ENCODE measurements at regions not wholly inside any gene's neighbourhood (a gene's known extent, or its start where the extent isn't known, plus 50 kb on each side); places are given as distances from the start of the nearest gene placed in this dataset.
A peak's percentile ranks its signal among the peaks of the same experiment; 100 is the strongest.

DNA sequence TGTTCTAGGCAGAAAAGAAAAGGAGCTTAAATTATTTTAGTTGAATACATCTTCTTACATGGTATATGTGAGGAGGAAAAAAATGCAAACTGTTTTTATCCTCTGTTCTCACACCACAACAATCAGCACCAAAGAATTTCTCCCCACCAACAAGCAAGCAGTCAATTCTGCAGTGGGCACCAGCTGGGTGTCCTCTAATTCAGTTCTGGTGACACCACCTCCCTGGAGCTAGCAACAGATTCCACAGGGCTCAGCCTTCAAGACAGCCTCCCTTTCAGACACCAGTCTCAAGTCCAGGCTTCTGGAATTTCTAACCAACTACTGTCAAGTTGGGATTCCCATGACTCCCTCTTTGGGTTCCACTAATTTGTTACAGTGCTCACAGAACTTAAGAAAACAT is 490.2 kb upstream of the IGFBP3 start:
- H2BK15ac ChIP-seq (ENCODE audit: low read depth, low read length): no peak overlapping the region
- no peak for TF ChIP-seq CHD1 (IDR thresholded peaks at IDR 0.05; ENCODE audit: low read depth, low read length)
- TF ChIP-seq, protein P1, sequence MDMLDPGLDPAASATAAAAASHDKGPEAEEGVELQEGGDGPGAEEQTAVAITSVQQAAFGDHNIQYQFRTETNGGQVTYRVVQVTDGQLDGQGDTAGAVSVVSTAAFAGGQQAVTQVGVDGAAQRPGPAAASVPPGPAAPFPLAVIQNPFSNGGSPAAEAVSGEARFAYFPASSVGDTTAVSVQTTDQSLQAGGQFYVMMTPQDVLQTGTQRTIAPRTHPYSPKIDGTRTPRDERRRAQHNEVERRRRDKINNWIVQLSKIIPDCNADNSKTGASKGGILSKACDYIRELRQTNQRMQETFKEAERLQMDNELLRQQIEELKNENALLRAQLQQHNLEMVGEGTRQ (IDR thresholded peaks at IDR 0.05; ENCODE audit: low read depth, low read length): no peak
- TF ChIP-seq MXI1 (IDR thresholded peaks at IDR 0.05; ENCODE audit: borderline replicate concordance, low read depth, low read length): no peak
- TF ChIP-seq SMC3 (IDR thresholded peaks at IDR 0.05; ENCODE audit: low read depth, low read length): no peak
- TF ChIP-seq, protein P2, sequence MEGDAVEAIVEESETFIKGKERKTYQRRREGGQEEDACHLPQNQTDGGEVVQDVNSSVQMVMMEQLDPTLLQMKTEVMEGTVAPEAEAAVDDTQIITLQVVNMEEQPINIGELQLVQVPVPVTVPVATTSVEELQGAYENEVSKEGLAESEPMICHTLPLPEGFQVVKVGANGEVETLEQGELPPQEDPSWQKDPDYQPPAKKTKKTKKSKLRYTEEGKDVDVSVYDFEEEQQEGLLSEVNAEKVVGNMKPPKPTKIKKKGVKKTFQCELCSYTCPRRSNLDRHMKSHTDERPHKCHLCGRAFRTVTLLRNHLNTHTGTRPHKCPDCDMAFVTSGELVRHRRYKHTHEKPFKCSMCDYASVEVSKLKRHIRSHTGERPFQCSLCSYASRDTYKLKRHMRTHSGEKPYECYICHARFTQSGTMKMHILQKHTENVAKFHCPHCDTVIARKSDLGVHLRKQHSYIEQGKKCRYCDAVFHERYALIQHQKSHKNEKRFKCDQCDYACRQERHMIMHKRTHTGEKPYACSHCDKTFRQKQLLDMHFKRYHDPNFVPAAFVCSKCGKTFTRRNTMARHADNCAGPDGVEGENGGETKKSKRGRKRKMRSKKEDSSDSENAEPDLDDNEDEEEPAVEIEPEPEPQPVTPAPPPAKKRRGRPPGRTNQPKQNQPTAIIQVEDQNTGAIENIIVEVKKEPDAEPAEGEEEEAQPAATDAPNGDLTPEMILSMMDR (conservative IDR thresholded peaks at IDR 0.05; ENCODE audit: low read depth, low read length): no peak
- no peak for TF ChIP-seq CEBPB (IDR thresholded peaks at IDR 0.05; ENCODE audit: low read depth, low read length)
- TF ChIP-seq RCOR1 (IDR thresholded peaks at IDR 0.05; ENCODE audit: insufficient replicate concordance, low read length): no peak
- no peak for TF ChIP-seq POLR2A (IDR thresholded peaks at IDR 0.05; ENCODE audit: low read depth, low read length)
- TF ChIP-seq FOS (IDR thresholded peaks at IDR 0.05; ENCODE audit: low read depth, low read length): no peak
- no peak for TF ChIP-seq MAFK (IDR thresholded peaks at IDR 0.05; ENCODE audit: low read depth, low read length)
- TF ChIP-seq BHLHE40 (IDR thresholded peaks at IDR 0.05; ENCODE audit: low read depth, low read length): no peak
- TF ChIP-seq NFE2L2 (IDR thresholded peaks at IDR 0.05; ENCODE audit: low read depth, low read length): no peak
- no peak for TF ChIP-seq RFX5 (IDR thresholded peaks at IDR 0.05; ENCODE audit: low read depth, low read length)
- no peak for TF ChIP-seq RAD21 (IDR thresholded peaks at IDR 0.05; ENCODE audit: low read length)
- TF ChIP-seq MAZ (IDR thresholded peaks at IDR 0.05; ENCODE audit: borderline replicate concordance, low read depth, low read length): no peak
- TF ChIP-seq ELK1 (IDR thresholded peaks at IDR 0.05; ENCODE audit: borderline replicate concordance, low read depth, low read length): no peak
- no peaks in the 10 kb centered on the region for H3K9me3 ChIP-seq (ENCODE audit: control insufficient read depth, insufficient read depth, low read length)
- H3K4ac ChIP-seq (ENCODE audit: low read depth, low read length): no peak overlapping the region
- H4K5ac ChIP-seq (ENCODE audit: low read depth, low read length): no peak overlapping the region
- ATAC-seq (ENCODE audit: low read depth) (0 out of 2 replicates have a peak, but pooled peaks have one; percentile 17), DNase-seq (no peak)
- no peaks in the 10 kb centered on the region for H3K36me3 ChIP-seq (ENCODE audit: control insufficient read depth, insufficient read depth, low read length)
- ChIA-PET POLR2A (ENCODE audit: unreplicated experiment) (no interaction called here), CTCF (no interaction called here)
- H4K91ac ChIP-seq (ENCODE audit: insufficient read depth, low read depth, low read length): no peak overlapping the region
- no peaks in the 10 kb centered on the region for H4K20me1 ChIP-seq (ENCODE audit: insufficient read depth, low read length)
- no peak overlapping the region for H2BK120ac ChIP-seq (ENCODE audit: low read depth, low read length)
- H3K9ac ChIP-seq (ENCODE audit: low read depth, low read length): no peak overlapping the region
- peaks cover 2% of the 10 kb centered on the region; the same call in 1 of the 2 replicates for H3K4me1 ChIP-seq (ENCODE audit: control insufficient read depth, insufficient read depth, low read length)
- no peak overlapping the region for H3K4me2 ChIP-seq (ENCODE audit: low read depth, low read length)
- no peak overlapping the region for H4K8ac ChIP-seq (ENCODE audit: low read depth in 2 of 2, low read length in 2 of 2)
- H3K9me1 ChIP-seq (ENCODE audit: insufficient read depth, low read length): no peaks in the 10 kb centered on the region
- no peaks in the 10 kb centered on the region for H3K79me1 ChIP-seq (ENCODE audit: low read depth in 1 of 2, low read length in 2 of 2)
- 0 out of 2 replicates have a peak overlapping the region, but pooled peaks have one; percentile 19 for H2BK20ac ChIP-seq (ENCODE audit: low read depth, low read length)
- no peak overlapping the region for H3K23ac ChIP-seq (ENCODE audit: low read depth, low read length)
- no peaks in the 10 kb centered on the region for H3K27me3 ChIP-seq (ENCODE audit: control insufficient read depth, insufficient read depth, low read length)
- no peak overlapping the region for H3K27ac ChIP-seq (ENCODE audit: insufficient read depth, low read length)
- BruUV-seq (replicated peaks): no TSS peak
- no peak overlapping the region for H3K18ac ChIP-seq (ENCODE audit: low read depth, low read length)
- no peak overlapping the region for H2AK5ac ChIP-seq (ENCODE audit: low read depth, low read length)
- H3K14ac ChIP-seq (replicated peaks; ENCODE audit: low read depth, low read length): no peak overlapping the region
- dilution Hi-C loops (cut with HindIII; ENCODE audit: low sequenced_read_pairs, unreplicated experiment) (no loop called here), intact Hi-C loops (cut with micrococcal nuclease) (no loop called here), in situ Hi-C loops (cut with MboI; ENCODE audit: low sequenced_read_pairs) (no loop called here)
- no peak overlapping the region for H2AK9ac ChIP-seq (replicated peaks; ENCODE audit: low read depth, low read length, poor library complexity)
- H2BK5ac ChIP-seq (ENCODE audit: low read depth, low read length, poor library complexity, severe bottlenecking): no peak overlapping the region
- H3K56ac ChIP-seq (ENCODE audit: extremely low read depth, insufficient read depth, low read length): no peak overlapping the region
- H3K4me3 ChIP-seq (ENCODE audit: insufficient read depth, low read depth, low read length): no peak overlapping the region
- peak overlapping the region; percentile 48 for H2AFZ ChIP-seq (replicated peaks; ENCODE audit: low read length, poor library complexity)

All from IMR-90 (cell line).